Ovary (tissue), 7 donors: ENCODE measurements at regions not wholly inside any gene's neighbourhood (a gene's known extent, or its start where the extent isn't known, plus 50 kb on each side); places are given as distances from the start of the nearest gene placed in this dataset.
A peak's percentile ranks its signal among the peaks of the same experiment; 100 is the strongest.
"Not testable (repeated sequence)": the region's sequence is repeated elsewhere in the genome, so short reads cannot be mapped to it uniquely, and the experiment has no call there.

Experiments
- DNase-seq, 5 donors: peaks; one replicate each; pipeline ENCODE4 v3.0.0-alpha.2; 2019 to 2020
- H3K27ac ChIP-seq, 2 donors: fragments of 200-600 bp; one replicate each; pipeline versions ENCODE4 v1.5.1 to v1.8.0; 2019 to 2022
- H3K27me3 ChIP-seq: fragments of 200-600 bp; one replicate; pipeline ENCODE4 v1.8.0; 2022
- H3K36me3 ChIP-seq: fragments of 200-600 bp; sonication (generic); one replicate; pipeline ENCODE4 v1.5.1; 2019
- H3K4me1 ChIP-seq: one replicate; pipeline ENCODE4 v1.8.1; 2013; ENCODE audit warnings: mild to moderate bottlenecking, moderate library complexity; ENCODE audit not compliant: insufficient read depth
- H3K4me3 ChIP-seq: fragments of 200-600 bp; sonication (generic); one replicate; pipeline ENCODE4 v1.5.1; 2017
- H3K9me3 ChIP-seq, 2 donors: fragments of 200-600 bp in 1 of 2; sonication (generic) in 1 of 2; one replicate each; pipeline versions ENCODE4 v1.5.1 to v1.8.1; 2013 to 2019; ENCODE audit warnings: mild to moderate bottlenecking in 1 of 2, moderate library complexity in 1 of 2
- CTCF ChIP-seq, 3 donors: fragments of 450-650 bp in 2 of 3; fragments of 200-600 bp in 1 of 3; IDR thresholded peaks; one replicate each; pipeline versions ENCODE4 v1.5.1 to v1.8.0; 2016 to 2022; ENCODE audit warnings: antibody characterized with exemption in 3 of 3, mild to moderate bottlenecking in 1 of 3
- EP300 ChIP-seq: sonication (generic); formaldehyde crosslinking; IDR thresholded peaks from one replicate; pipeline ENCODE4 v1.6.1; 2017; ENCODE audit warnings: antibody characterized with exemption
- POLR2A ChIP-seq: fragments of 450-650 bp; IDR thresholded peaks from one replicate; pipeline ENCODE4 v1.6.1; 2017; ENCODE audit warnings: antibody characterized with exemption, mild to moderate bottlenecking, moderate library complexity
- WGBS, 3 donors: extraction: QIAGEN DNeasy Blood & Tissue Kit in 1 of 3; methylation state at CpG; one replicate each; pipeline versions ENCODE4 v1.1.5 to v1.1.7; 2013 to 2017; 5-methylcytosine and 5-hydroxymethylcytosine counted together
- intact Hi-C, 4 donors: fragments of 100-400 bp; cut with DNase I; formaldehyde crosslinking; loops; one replicate each; pipeline versions ENCODE4 v1.11.0 to v1.15.1; 2022 to 2023
- donor health status: DM: no; HTN: no; CAD: no; lungs with moderate emphysema.
- donor health status: DM: no; HTN: no; CAD: no.
- donor health status: Bipolar disorder and iron deficiency.
- donor health status: DM: no; HTN: no; CAD: no.
- donor health status: DM: yes; HTN: yes; CAD: no.

- Histone ChIP-seq H3K27me3 (no peaks in the 10 kb centered on the region), H3K9me3 (no peaks in the 10 kb centered on the region), H3K36me3 (no peaks in the 10 kb centered on the region), H3K27ac (no peak overlapping the region), H3K4me3 (no peak overlapping the region), H3K4me1 (no peaks in the 10 kb centered on the region)
- DNase-seq: no peak
- intact Hi-C loops: no loop called here
- TF ChIP-seq CTCF (IDR thresholded peaks at IDR 0.05) (no peak), EP300 (no peak), POLR2A (no peak)
- whole genome bisulfite sequencing, 3 donors: 70 to 88% (median 72%) methylated on average over 3 of the region's 3 CpGs
Observed at GRCh38 chr3:197407526-197407925, 109.1 kb upstream of the DLG1 start.

DNA sequence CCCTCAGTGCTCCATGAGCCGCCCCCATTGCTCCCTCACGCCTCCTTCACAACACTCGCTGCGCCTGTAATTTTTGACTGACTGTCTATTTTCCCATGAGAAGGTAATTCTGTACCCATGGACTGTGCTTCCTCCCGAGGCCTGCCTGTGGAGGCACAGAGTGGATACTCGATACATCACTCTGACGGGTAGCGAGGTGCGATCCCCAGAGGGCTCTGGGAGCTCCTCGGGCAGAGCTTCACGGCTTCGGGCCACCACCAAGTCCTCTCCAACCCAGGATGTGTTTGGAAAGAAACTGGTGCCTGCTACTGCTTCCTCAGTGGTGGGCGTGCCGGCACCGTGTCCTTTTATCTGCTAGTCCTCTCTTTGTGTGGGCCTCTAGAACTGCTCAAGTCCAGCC is 108.6 kb upstream of the DLG1 start:
- Histone ChIP-seq H3K27ac (no peak overlapping the region), H3K4me3 (no peak overlapping the region), H3K36me3 (no peaks in the 10 kb centered on the region), H3K9me3 (no peaks in the 10 kb centered on the region), H3K27me3 (no peaks in the 10 kb centered on the region), H3K4me1 (no peaks in the 10 kb centered on the region)
- TF ChIP-seq POLR2A: no peak
- no peak for TF ChIP-seq EP300
- TF ChIP-seq CTCF (IDR thresholded peaks at IDR 0.05): no peak
- intact Hi-C loops: no loop called here
- 84 to 91% (median 85%) methylated on average over 15 of the region's 15 CpGs for WGBS, 3 donors
- DNase-seq: no peak

GRCh38 chr3:197406266-197406665 is 107.9 kb upstream of the DLG1 start:
- TF ChIP-seq POLR2A: no peak
- WGBS, 3 donors: 17 to 41% (median 29%) methylated on average over 7 of the region's 7 CpGs
- no peaks in the 10 kb centered on the region for H3K27me3 ChIP-seq
- H3K27ac ChIP-seq: no peak overlapping the region
- H3K4me1 ChIP-seq: no peaks in the 10 kb centered on the region
- intact Hi-C loops: no loop called here
- no peaks in the 10 kb centered on the region for H3K36me3 ChIP-seq
- H3K9me3 ChIP-seq: no peaks in the 10 kb centered on the region
- DNase-seq: peak in 4 of 5 donors; percentile 30 to 58 (median 54)
- H3K4me3 ChIP-seq: no peak overlapping the region

- TF ChIP-seq CTCF (IDR thresholded peaks at IDR 0.05) (no peak), EP300 (no peak), POLR2A (no peak)
- no peak for DNase-seq
- WGBS, 3 donors: 84 to 92% (median 89%) methylated on average over 7 of the region's 7 CpGs
- Histone ChIP-seq H3K27me3 (no peaks in the 10 kb centered on the region), H3K27ac (no peak overlapping the region), H3K4me3 (no peak overlapping the region), H3K9me3 (no peaks in the 10 kb centered on the region), H3K4me1 (no peaks in the 10 kb centered on the region), H3K36me3 (no peaks in the 10 kb centered on the region)
- intact Hi-C loops: no loop called here
Observed at GRCh38 chr3:197404754-197405153, 106.3 kb upstream of the DLG1 start.

GRCh38 chr3:197404030-197404429 is 105.6 kb upstream of the DLG1 start:
- Histone ChIP-seq H3K27ac (no peak overlapping the region), H3K9me3 (no peaks in the 10 kb centered on the region), H3K36me3 (no peaks in the 10 kb centered on the region), H3K4me3 (no peak overlapping the region), H3K27me3 (no peaks in the 10 kb centered on the region), H3K4me1 (no peaks in the 10 kb centered on the region)
- DNase-seq: no peak
- WGBS, 3 donors: 88 to 94% (median 90%) methylated on average over 12 of the region's 12 CpGs
- no peak for TF ChIP-seq POLR2A
- TF ChIP-seq EP300: no peak
- TF ChIP-seq CTCF (IDR thresholded peaks at IDR 0.05): no peak
- intact Hi-C loops: no loop called here

GRCh38 chr3:197402401-197402800 is 104.0 kb upstream of the DLG1 start:
- DNase-seq, H3K4me3 ChIP-seq, H3K4me1 ChIP-seq, H3K36me3 ChIP-seq, intact Hi-C loops, H3K9me3 ChIP-seq, H3K27ac ChIP-seq, H3K27me3 ChIP-seq: not testable (repeated sequence)
- WGBS, 3 donors: 87 to 95% (median 88%) methylated on average over 9 of the region's 9 CpGs
